ENCODE measurements at regions not wholly inside any gene's neighbourhood (a gene's known extent, or its start where the extent isn't known, plus 50 kb on each side); places are given as distances from the start of the nearest gene placed in this dataset.

DNA sequence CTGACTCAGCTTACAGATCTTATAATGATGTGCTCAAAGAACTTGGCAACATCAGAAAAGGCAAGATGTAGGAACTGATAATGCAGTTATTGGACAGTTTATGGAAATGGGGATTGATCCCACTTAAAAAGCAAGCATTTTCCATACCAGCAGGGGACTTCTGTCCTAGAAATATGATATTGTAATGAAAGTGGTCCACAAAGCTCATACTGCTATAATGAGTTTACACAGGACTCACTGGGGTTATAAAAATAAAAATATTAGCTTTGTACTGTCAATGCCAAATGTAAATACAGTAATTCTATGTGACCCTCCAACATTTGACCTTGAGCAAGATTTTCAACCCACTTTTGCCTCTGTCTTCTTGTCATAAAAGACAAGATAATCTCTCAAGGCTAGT, 145.5 kb upstream of the SEM1 start:
- H3K27me3 Mint-ChIP-seq = no peaks in the 10 kb centered on the region
- H3K9me3 Mint-ChIP-seq = peaks cover 0 to 3% (median 0%) of the 10 kb centered on the region in 7 donors
- H3K36me3 ChIP-seq (ENCODE audit: control insufficient read depth, insufficient read depth, low read length) = no peaks in the 10 kb centered on the region
- H3K4me3 ChIP-seq (ENCODE audit: low read depth, low read length) = no peak overlapping the region
- no peaks in the 10 kb centered on the region for H3K27me3 ChIP-seq (ENCODE audit: control insufficient read depth, insufficient read depth, low read length)
- ATAC-seq (ENCODE audit: low read depth in 2 of 2) (no peak), DNase-seq (no peak)
- H3K4me1 Mint-ChIP-seq = no peaks in the 10 kb centered on the region
- no peaks in the 10 kb centered on the region for H3K9me3 ChIP-seq (ENCODE audit: control insufficient read depth in 2 of 2, low read length in 2 of 2)
- no peak overlapping the region for H3K27ac ChIP-seq (ENCODE audit: insufficient read depth, low read length, poor library complexity, severe bottlenecking)
- no peak overlapping the region for H3K4me3 Mint-ChIP-seq
- no peaks in the 10 kb centered on the region for H3K36me3 Mint-ChIP-seq
- no peaks in the 10 kb centered on the region for H3K4me1 ChIP-seq (ENCODE audit: control insufficient read depth, insufficient read depth, low read length, poor library complexity, severe bottlenecking)
- H3K27ac Mint-ChIP-seq = no peak overlapping the region

DNA sequence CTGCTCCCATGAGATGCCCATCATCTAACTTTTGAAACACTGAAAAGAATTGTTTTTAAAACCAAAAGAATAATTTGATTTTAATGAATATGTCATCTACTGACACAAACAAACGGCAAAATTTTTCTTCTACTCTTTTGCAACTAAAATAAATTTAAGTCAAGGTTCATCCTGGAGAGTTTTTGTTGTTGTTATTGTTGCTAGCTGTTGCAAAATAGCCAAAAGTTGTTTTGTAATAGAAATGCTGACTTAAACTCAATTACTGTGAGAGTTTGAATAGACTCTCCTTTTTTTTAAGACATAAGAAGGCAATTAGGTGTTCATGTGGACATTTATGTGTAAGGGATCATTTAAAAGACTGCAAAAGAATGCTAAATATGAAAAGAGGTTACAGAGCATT, 146.0 kb upstream of the SEM1 start:
- Mint-ChIP-seq H3K4me1 (no peaks in the 10 kb centered on the region), H3K27ac (no peak overlapping the region), H3K9me3 (peaks cover 0 to 3% (median 0%) of the 10 kb centered on the region in 7 donors), H3K27me3 (no peaks in the 10 kb centered on the region), H3K36me3 (no peaks in the 10 kb centered on the region), H3K4me3 (no peak overlapping the region)
- no peak for DNase-seq
- ATAC-seq (ENCODE audit: low read depth in 2 of 2) = no peak
- no peaks in the 10 kb centered on the region for H3K36me3 ChIP-seq (ENCODE audit: control insufficient read depth, insufficient read depth, low read length)
- H3K27ac ChIP-seq (ENCODE audit: insufficient read depth, low read length, poor library complexity, severe bottlenecking) = no peak overlapping the region
- H3K4me3 ChIP-seq (ENCODE audit: low read depth, low read length) = no peak overlapping the region
- H3K27me3 ChIP-seq (ENCODE audit: control insufficient read depth, insufficient read depth, low read length) = no peaks in the 10 kb centered on the region
- no peaks in the 10 kb centered on the region for H3K4me1 ChIP-seq (ENCODE audit: control insufficient read depth, insufficient read depth, low read length, poor library complexity, severe bottlenecking)
- no peaks in the 10 kb centered on the region for H3K9me3 ChIP-seq (ENCODE audit: control insufficient read depth in 2 of 2, low read length in 2 of 2)

DNA sequence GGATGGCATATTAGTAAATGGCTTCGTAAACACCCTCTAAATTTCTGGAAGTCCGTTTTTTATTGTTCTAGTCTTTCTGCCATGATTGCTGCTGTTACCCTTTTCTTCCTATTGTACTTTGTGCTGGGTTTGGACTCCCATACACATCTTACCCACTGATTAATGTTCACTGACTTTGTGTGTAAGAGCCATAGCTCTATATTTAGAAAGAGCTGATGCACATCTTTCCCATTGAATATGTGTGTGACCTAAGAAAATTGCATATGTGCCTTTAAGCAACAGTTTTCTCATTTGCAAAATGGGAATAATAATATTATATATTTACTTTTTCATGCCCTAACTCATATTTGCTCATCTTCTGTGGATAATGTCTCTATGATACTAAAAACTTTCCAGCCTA, 135.8 kb upstream of the DLX6 start:
- no peak overlapping the region for H3K27ac ChIP-seq (ENCODE audit: insufficient read depth, low read length, poor library complexity, severe bottlenecking)
- no peaks in the 10 kb centered on the region for H3K4me1 Mint-ChIP-seq
- ATAC-seq (ENCODE audit: low read depth in 2 of 2) (no peak), DNase-seq (no peak)
- peaks cover 0 to 4% (median 0%) of the 10 kb centered on the region in 7 donors for H3K9me3 Mint-ChIP-seq
- no peaks in the 10 kb centered on the region for H3K9me3 ChIP-seq (ENCODE audit: control insufficient read depth in 2 of 2, low read length in 2 of 2)
- H3K36me3 Mint-ChIP-seq = no peaks in the 10 kb centered on the region
- no peak overlapping the region for H3K27ac Mint-ChIP-seq
- H3K27me3 Mint-ChIP-seq = no peaks in the 10 kb centered on the region
- H3K36me3 ChIP-seq (ENCODE audit: control insufficient read depth, insufficient read depth, low read length) = no peaks in the 10 kb centered on the region
- no peak overlapping the region for H3K4me3 Mint-ChIP-seq
- H3K4me3 ChIP-seq (ENCODE audit: low read depth, low read length) = no peak overlapping the region
- peaks cover 2% of the 10 kb centered on the region for H3K27me3 ChIP-seq (ENCODE audit: control insufficient read depth, insufficient read depth, low read length)
- H3K4me1 ChIP-seq (ENCODE audit: control insufficient read depth, insufficient read depth, low read length, poor library complexity, severe bottlenecking) = no peaks in the 10 kb centered on the region

DNA sequence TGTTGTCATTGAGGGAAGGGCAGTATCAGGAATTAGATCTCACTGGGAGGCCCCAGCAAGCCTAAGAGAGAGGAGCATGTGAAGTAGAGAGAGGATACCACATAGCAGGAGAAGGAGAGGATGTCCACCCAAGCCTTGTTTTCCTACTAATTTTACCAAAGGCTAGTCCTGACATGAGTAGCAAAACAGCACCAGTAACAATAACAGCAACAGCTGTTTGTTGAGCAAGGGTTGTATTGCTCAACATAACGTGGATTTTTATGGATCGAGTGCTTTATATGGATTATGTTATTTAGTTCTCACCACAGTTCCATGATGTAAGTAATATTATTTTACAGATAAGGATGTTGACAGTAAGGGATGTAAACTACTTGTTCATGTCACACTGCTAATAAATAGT, 135.2 kb upstream of the DLX6 start:
- ATAC-seq (ENCODE audit: low read depth in 2 of 2) (no peak), DNase-seq (no peak)
- no peak overlapping the region for H3K4me3 Mint-ChIP-seq
- Histone ChIP-seq H3K27me3 (ENCODE audit: control insufficient read depth, insufficient read depth, low read length) (peaks cover 2% of the 10 kb centered on the region), H3K4me1 (ENCODE audit: control insufficient read depth, insufficient read depth, low read length, poor library complexity, severe bottlenecking) (no peaks in the 10 kb centered on the region), H3K27ac (ENCODE audit: insufficient read depth, low read length, poor library complexity, severe bottlenecking) (no peak overlapping the region), H3K9me3 (ENCODE audit: control insufficient read depth in 2 of 2, low read length in 2 of 2) (no peaks in the 10 kb centered on the region), H3K36me3 (ENCODE audit: control insufficient read depth, insufficient read depth, low read length) (no peaks in the 10 kb centered on the region), H3K4me3 (ENCODE audit: low read depth, low read length) (no peak overlapping the region)
- peaks cover 0 to 4% (median 0%) of the 10 kb centered on the region in 7 donors for H3K9me3 Mint-ChIP-seq
- H3K27ac Mint-ChIP-seq = no peak overlapping the region
- H3K4me1 Mint-ChIP-seq = no peaks in the 10 kb centered on the region
- H3K27me3 Mint-ChIP-seq = no peaks in the 10 kb centered on the region
- H3K36me3 Mint-ChIP-seq = no peaks in the 10 kb centered on the region

DNA sequence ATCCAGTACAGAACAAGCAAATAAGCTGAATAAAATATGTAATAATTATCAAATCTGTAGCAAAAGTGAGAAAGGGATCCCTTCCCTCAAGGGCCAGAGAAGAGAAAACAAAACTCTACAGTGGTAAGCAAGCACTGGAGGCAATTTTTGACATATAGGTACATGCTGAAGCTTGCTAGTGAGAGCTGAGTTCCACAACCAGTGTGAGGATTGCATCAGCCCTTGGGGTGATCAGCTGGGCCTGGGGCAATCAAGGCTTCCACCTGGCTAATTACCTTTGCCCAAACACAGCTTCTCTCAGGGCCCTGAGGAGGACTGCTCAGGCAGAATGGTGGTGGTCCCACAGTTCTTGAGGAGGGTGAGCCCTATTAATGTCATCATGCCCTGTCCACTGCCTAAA, 134.4 kb upstream of the DLX6 start:
- H3K9me3 Mint-ChIP-seq = peaks cover 0 to 5% (median 0%) of the 10 kb centered on the region in 7 donors
- no peaks in the 10 kb centered on the region for H3K4me1 Mint-ChIP-seq

DNA sequence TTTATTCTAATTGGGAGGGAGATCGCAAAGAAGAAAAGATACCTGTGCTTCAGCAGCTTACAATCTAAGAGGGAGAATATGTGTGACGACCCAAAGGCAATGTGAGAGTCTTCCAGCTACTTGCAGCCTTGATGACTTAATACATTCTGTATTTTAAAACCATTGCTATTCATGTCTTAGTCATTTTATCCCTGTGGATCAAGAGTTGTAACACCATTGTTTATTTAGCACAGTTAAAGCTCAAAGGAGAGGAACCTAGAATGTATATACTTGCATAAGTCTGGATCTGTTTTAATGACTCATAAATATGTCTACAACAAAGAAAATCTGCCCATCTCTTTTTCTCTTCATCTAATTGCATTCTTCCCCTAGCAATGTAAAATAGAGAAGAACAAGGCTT, 117.9 kb upstream of the DLX6 start:
- H3K9me3 ChIP-seq (ENCODE audit: control insufficient read depth in 2 of 2, low read length in 2 of 2) = no peaks in the 10 kb centered on the region
- H3K36me3 Mint-ChIP-seq = no peaks in the 10 kb centered on the region
- H3K27ac ChIP-seq (ENCODE audit: insufficient read depth, low read length, poor library complexity, severe bottlenecking) = no peak overlapping the region
- no peaks in the 10 kb centered on the region for H3K4me1 ChIP-seq (ENCODE audit: control insufficient read depth, insufficient read depth, low read length, poor library complexity, severe bottlenecking)
- H3K4me3 Mint-ChIP-seq = no peak overlapping the region
- no peaks in the 10 kb centered on the region for H3K27me3 Mint-ChIP-seq
- no peak overlapping the region for H3K4me3 ChIP-seq (ENCODE audit: low read depth, low read length)
- no peaks in the 10 kb centered on the region for H3K9me3 Mint-ChIP-seq
- no peak overlapping the region for H3K27ac Mint-ChIP-seq
- no peaks in the 10 kb centered on the region for H3K27me3 ChIP-seq (ENCODE audit: control insufficient read depth, insufficient read depth, low read length)
- ATAC-seq (ENCODE audit: low read depth in 2 of 2) (no peak), DNase-seq (no peak)
- peaks cover 0 to under 1% (median 0%) of the 10 kb centered on the region in 4 donors for H3K4me1 Mint-ChIP-seq
- H3K36me3 ChIP-seq (ENCODE audit: control insufficient read depth, insufficient read depth, low read length) = no peaks in the 10 kb centered on the region

More for the DNA sequence above, 134.4 kb upstream of the DLX6 start:
- Histone ChIP-seq H3K4me3 (ENCODE audit: low read depth, low read length) (no peak overlapping the region), H3K36me3 (ENCODE audit: control insufficient read depth, insufficient read depth, low read length) (no peaks in the 10 kb centered on the region), H3K27ac (ENCODE audit: insufficient read depth, low read length, poor library complexity, severe bottlenecking) (no peak overlapping the region), H3K4me1 (ENCODE audit: control insufficient read depth, insufficient read depth, low read length, poor library complexity, severe bottlenecking) (no peaks in the 10 kb centered on the region), H3K27me3 (ENCODE audit: control insufficient read depth, insufficient read depth, low read length) (no peaks in the 10 kb centered on the region), H3K9me3 (ENCODE audit: control insufficient read depth in 2 of 2, low read length in 2 of 2) (no peaks in the 10 kb centered on the region)
- DNase-seq = no peak
- no peaks in the 10 kb centered on the region for H3K36me3 Mint-ChIP-seq
- no peak overlapping the region for H3K4me3 Mint-ChIP-seq
- ATAC-seq (ENCODE audit: low read depth in 2 of 2) = no peak
- H3K27ac Mint-ChIP-seq = no peak overlapping the region
- no peaks in the 10 kb centered on the region for H3K27me3 Mint-ChIP-seq

DNA sequence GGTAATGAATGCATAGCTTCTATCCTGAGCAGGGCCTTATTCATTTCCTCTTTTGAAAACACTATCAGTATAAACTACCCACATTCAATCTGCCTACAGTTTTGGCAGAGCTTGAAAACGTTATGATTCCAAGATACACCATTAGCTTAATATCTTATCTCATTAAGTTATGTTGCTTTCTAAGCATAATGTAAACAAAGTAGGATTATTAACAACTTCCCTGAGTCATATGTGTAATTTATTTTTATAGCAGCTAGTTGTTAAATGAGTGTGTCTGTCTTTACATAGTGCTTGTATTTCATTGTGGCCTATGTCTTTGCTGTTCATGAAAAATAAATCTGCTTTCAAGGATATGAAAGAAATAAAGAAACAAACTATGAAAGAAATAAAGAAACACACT, 106.2 kb upstream of the DLX6 start:
- Mint-ChIP-seq H3K36me3 (no peaks in the 10 kb centered on the region), H3K27ac (no peak overlapping the region), H3K27me3 (peaks cover 16% of the 10 kb centered on the region), H3K4me1 (no peaks in the 10 kb centered on the region), H3K4me3 (no peak overlapping the region), H3K9me3 (peaks cover 0 to 3% (median 0%) of the 10 kb centered on the region in 7 donors)
- Histone ChIP-seq H3K36me3 (ENCODE audit: control insufficient read depth, insufficient read depth, low read length) (no peaks in the 10 kb centered on the region), H3K4me3 (ENCODE audit: low read depth, low read length) (no peak overlapping the region), H3K27me3 (ENCODE audit: control insufficient read depth, insufficient read depth, low read length) (peaks cover 2% of the 10 kb centered on the region), H3K27ac (ENCODE audit: insufficient read depth, low read length, poor library complexity, severe bottlenecking) (no peak overlapping the region), H3K9me3 (ENCODE audit: control insufficient read depth in 2 of 2, low read length in 2 of 2) (no peaks in the 10 kb centered on the region), H3K4me1 (ENCODE audit: control insufficient read depth, insufficient read depth, low read length, poor library complexity, severe bottlenecking) (no peaks in the 10 kb centered on the region)
- DNase-seq (no peak), ATAC-seq (ENCODE audit: low read depth in 2 of 2) (no peak)

DNA sequence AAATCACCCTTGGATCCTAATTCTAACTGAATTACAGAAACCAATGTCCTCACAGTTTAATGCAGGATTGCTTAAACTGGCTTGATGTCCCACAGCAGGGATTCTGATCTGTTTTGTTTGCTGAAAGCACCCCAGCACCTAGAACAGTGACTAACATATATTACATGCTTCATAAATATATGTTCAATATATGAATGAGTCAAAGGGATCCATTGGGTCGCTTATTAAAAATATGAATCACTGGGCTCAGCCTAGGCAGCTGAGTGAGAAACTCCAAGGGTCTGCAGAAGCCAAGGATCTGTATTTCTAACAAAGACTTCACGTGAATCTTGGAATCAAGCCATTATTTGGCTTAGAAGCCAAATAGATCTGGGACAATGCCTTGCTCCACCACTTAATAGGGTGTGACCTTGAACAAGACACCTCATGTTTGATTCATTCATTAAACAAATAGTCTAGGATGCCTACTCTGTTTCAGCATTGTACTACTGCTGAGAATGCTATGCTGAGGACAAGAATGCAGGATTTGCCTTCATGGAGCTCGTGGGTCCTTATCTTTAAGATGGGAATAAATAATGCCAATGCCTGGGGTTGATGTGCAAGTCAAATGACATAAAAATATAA, 103.4 kb upstream of the DLX6 start:
- Histone ChIP-seq H3K27ac (ENCODE audit: insufficient read depth, low read length, poor library complexity, severe bottlenecking) (no peak overlapping the region), H3K36me3 (ENCODE audit: control insufficient read depth, insufficient read depth, low read length) (no peaks in the 10 kb centered on the region), H3K4me3 (ENCODE audit: low read depth, low read length) (no peak overlapping the region), H3K27me3 (ENCODE audit: control insufficient read depth, insufficient read depth, low read length) (no peaks in the 10 kb centered on the region), H3K4me1 (ENCODE audit: control insufficient read depth, insufficient read depth, low read length, poor library complexity, severe bottlenecking) (no peaks in the 10 kb centered on the region), H3K9me3 (ENCODE audit: control insufficient read depth in 2 of 2, low read length in 2 of 2) (no peaks in the 10 kb centered on the region)
- Mint-ChIP-seq H3K4me3 (no peak overlapping the region), H3K9me3 (peaks cover 0 to 3% (median 0%) of the 10 kb centered on the region in 7 donors), H3K27ac (no peak overlapping the region), H3K27me3 (peaks cover 15% of the 10 kb centered on the region), H3K4me1 (no peaks in the 10 kb centered on the region), H3K36me3 (no peaks in the 10 kb centered on the region)
- no peak for ATAC-seq (ENCODE audit: low read depth in 2 of 2)
- DNase-seq = no peak
